Endodermal cell (in vitro differentiated cells): ENCODE measurements at regions not wholly inside any gene's neighbourhood (a gene's known extent, or its start where the extent isn't known, plus 50 kb on each side); places are given as distances from the start of the nearest gene placed in this dataset.

Source experiments
- DNase-seq: peaks from one replicate; pipeline ENCODE4 v3.0.0-alpha.2; 2017
- H3K27ac ChIP-seq: 2 replicates; pipeline ENCODE4 v1.5.1; 2013; ENCODE audit warnings: mild to moderate bottlenecking, low read depth, low read length, moderate library complexity
- H3K27me3 ChIP-seq: 2 replicates; pipeline ENCODE4 v1.6.1; 2013; ENCODE audit warnings: mild to moderate bottlenecking, low read length, moderate library complexity; ENCODE audit not compliant: insufficient read depth, control insufficient read depth, poor library complexity, severe bottlenecking
- H3K36me3 ChIP-seq: 2 replicates; pipeline ENCODE4 v1.7.0; 2013; ENCODE audit warnings: mild to moderate bottlenecking, low read length, moderate library complexity; ENCODE audit not compliant: control insufficient read depth, insufficient read depth
- H3K4me1 ChIP-seq: one replicate; pipeline ENCODE4 v1.7.0; 2013; ENCODE audit warnings: low read length; ENCODE audit not compliant: control insufficient read depth, insufficient read depth
- H3K4me3 ChIP-seq: 2 replicates; pipeline ENCODE4 v1.5.1; 2013; ENCODE audit warnings: mild to moderate bottlenecking, low read length, moderate library complexity
- H3K9ac ChIP-seq: 2 replicates; pipeline ENCODE4 v1.6.1; 2013; ENCODE audit warnings: mild to moderate bottlenecking, low read length, moderate library complexity; ENCODE audit not compliant: poor library complexity, severe bottlenecking; ENCODE audit errors: extremely low read depth
- H3K9me3 ChIP-seq: 2 replicates; pipeline ENCODE4 v1.6.1; 2013; ENCODE audit warnings: mild to moderate bottlenecking, low read length, moderate library complexity; ENCODE audit not compliant: control insufficient read depth
- H3K27ac Mint-ChIP-seq: 2 replicates; pipeline ENCODE4 v1.8.0; 2020; ENCODE audit warnings: mixed read lengths
- H3K27me3 Mint-ChIP-seq: 2 replicates; pipeline ENCODE4 v1.8.0; 2021; ENCODE audit warnings: mild to moderate bottlenecking, mixed read lengths; ENCODE audit not compliant: insufficient read depth
- H3K36me3 Mint-ChIP-seq: 2 replicates; pipeline ENCODE4 v1.8.0; 2020; ENCODE audit warnings: low read depth, mixed read lengths
- H3K4me1 Mint-ChIP-seq: 2 replicates; pipeline ENCODE4 v1.8.0; 2020; ENCODE audit warnings: mixed read lengths
- H3K4me3 Mint-ChIP-seq: 2 replicates; pipeline ENCODE4 v1.8.0; 2020; ENCODE audit warnings: mild to moderate bottlenecking, moderate library complexity, mixed read lengths
- H3K9me3 Mint-ChIP-seq: 2 replicates; pipeline ENCODE4 v1.8.0; 2020; ENCODE audit warnings: mild to moderate bottlenecking, mixed read lengths
- CTCF ChIP-seq: fragments of 200-600 bp; sonication (generic); conservative IDR thresholded peaks from 2 replicates; pipeline ENCODE4 v1.5.0; 2021; ENCODE audit warnings: antibody characterized with exemption, mild to moderate bottlenecking
- WGBS, 2 experiments: methylation state at CpG; one replicate each; pipeline versions ENCODE4 v1.1.5 to v1.1.7; 2013; ENCODE audit warnings: missing lambda C conversion rate in 2 of 2, mixed read lengths in 1 of 2; ENCODE audit not compliant: insufficient coverage in 1 of 2, insufficient read length in 1 of 2; 5-methylcytosine and 5-hydroxymethylcytosine counted together

- peaks cover 4% of the 10 kb centered on the region for H3K4me1 ChIP-seq
- no peak overlapping the region for H3K27ac ChIP-seq
- peak; percentile 52 for DNase-seq
- Mint-ChIP-seq H3K4me1 (peaks cover 21% of the 10 kb centered on the region), H3K4me3 (no peak overlapping the region), H3K36me3 (no peaks in the 10 kb centered on the region), H3K9me3 (no peaks in the 10 kb centered on the region), H3K27ac (no peak overlapping the region), H3K27me3 (no peaks in the 10 kb centered on the region)
- H3K27me3 ChIP-seq, result no peaks in the 10 kb centered on the region
- no peak for TF ChIP-seq CTCF
- H3K9ac ChIP-seq, result no peak overlapping the region
- H3K9me3 ChIP-seq, result no peaks in the 10 kb centered on the region
- H3K36me3 ChIP-seq, result no peaks in the 10 kb centered on the region
- H3K4me3 ChIP-seq, result no peak overlapping the region
- WGBS, 2 experiments, result 83 to 86% methylated on average over 1 to 3 of the region's 3 CpGs
Measured at GRCh38 chr5:62938927-62939326, 360.3 kb downstream of the LRRC70 start.

- Mint-ChIP-seq H3K9me3 (no peaks in the 10 kb centered on the region), H3K27me3 (no peaks in the 10 kb centered on the region), H3K4me1 (peaks cover 21% of the 10 kb centered on the region), H3K27ac (peak overlapping the region; percentile 27), H3K4me3 (no peak overlapping the region), H3K36me3 (no peaks in the 10 kb centered on the region)
- no peaks in the 10 kb centered on the region for H3K27me3 ChIP-seq
- H3K4me1 ChIP-seq, result peaks cover 4% of the 10 kb centered on the region
- WGBS, 2 experiments, result 90 to 95% methylated on average over 2 to 3 of the region's 3 CpGs
- H3K4me3 ChIP-seq, result no peak overlapping the region
- TF ChIP-seq CTCF, result no peak
- H3K27ac ChIP-seq, result no peak overlapping the region
- DNase-seq, result no peak
- no peaks in the 10 kb centered on the region for H3K9me3 ChIP-seq
- no peak overlapping the region for H3K9ac ChIP-seq
- H3K36me3 ChIP-seq, result no peaks in the 10 kb centered on the region
Measured at GRCh38 chr5:62937661-62938558, 359.3 kb downstream of the LRRC70 start.

GRCh38 chr5:62935660-62936059 is 357.0 kb downstream of the LRRC70 start:
- H3K4me3 Mint-ChIP-seq, result no peak overlapping the region
- H3K27me3 ChIP-seq, result no peaks in the 10 kb centered on the region
- H3K9me3 ChIP-seq, result no peaks in the 10 kb centered on the region
- H3K27me3 Mint-ChIP-seq, result no peaks in the 10 kb centered on the region
- H3K4me1 ChIP-seq, result peaks cover 4% of the 10 kb centered on the region
- 82 to 89% methylated on average over 3 of the region's 3 CpGs for WGBS, 2 experiments
- peak; percentile 43 for DNase-seq
- no peak overlapping the region for H3K9ac ChIP-seq
- no peaks in the 10 kb centered on the region for H3K36me3 Mint-ChIP-seq
- H3K4me1 Mint-ChIP-seq, result peaks cover 21% of the 10 kb centered on the region
- no peaks in the 10 kb centered on the region for H3K9me3 Mint-ChIP-seq
- no peaks in the 10 kb centered on the region for H3K36me3 ChIP-seq
- no peak overlapping the region for H3K27ac Mint-ChIP-seq
- no peak overlapping the region for H3K27ac ChIP-seq
- no peak for TF ChIP-seq CTCF
- no peak overlapping the region for H3K4me3 ChIP-seq
